Neuronal stem cell (in vitro differentiated cells): ENCODE measurements at regions not wholly inside any gene's neighbourhood (a gene's known extent, or its start where the extent isn't known, plus 50 kb on each side); places are given as distances from the start of the nearest gene placed in this dataset.

Source experiments
- DNase-seq: peaks from one replicate; pipeline ENCODE4 v3.0.0-alpha.2; 2013; ENCODE audit warnings: low spot score
- H2AFZ ChIP-seq: one replicate; pipeline ENCODE4 v1.6.1; 2013; ENCODE audit warnings: mild to moderate bottlenecking, low read length, inconsistent platforms
- H2AK5ac ChIP-seq: 2 replicates; pipeline ENCODE4 v1.6.1; 2013; ENCODE audit warnings: low read depth, mild to moderate bottlenecking, inconsistent platforms, low read length, moderate library complexity, mixed read lengths
- H2BK120ac ChIP-seq: 2 replicates; pipeline ENCODE4 v1.6.1; 2013; ENCODE audit warnings: low read depth, mild to moderate bottlenecking, inconsistent platforms, low read length, moderate library complexity, mixed read lengths
- H2BK12ac ChIP-seq: one replicate; pipeline ENCODE4 v1.6.1; 2013; ENCODE audit warnings: low read length, inconsistent platforms
- H2BK15ac ChIP-seq: 2 replicates; pipeline ENCODE4 v1.6.1; 2013; ENCODE audit warnings: mild to moderate bottlenecking, low read length, inconsistent platforms, mixed read lengths
- H2BK5ac ChIP-seq: one replicate; pipeline ENCODE4 v1.6.1; 2013; ENCODE audit warnings: inconsistent platforms, mild to moderate bottlenecking, low read length, moderate library complexity
- H3K14ac ChIP-seq: one replicate; pipeline ENCODE4 v1.6.1; 2013; ENCODE audit warnings: low read length, inconsistent platforms
- H3K18ac ChIP-seq: 2 replicates; pipeline ENCODE4 v1.6.1; 2013; ENCODE audit warnings: low read length, inconsistent platforms
- H3K23ac ChIP-seq: 2 replicates; pipeline ENCODE4 v1.6.1; 2013; ENCODE audit warnings: low read depth, mild to moderate bottlenecking, mixed read lengths, low read length, inconsistent platforms; ENCODE audit not compliant: poor library complexity
- H3K27ac ChIP-seq: replicated peaks from 3 replicates; pipeline ENCODE4 v1.5.1; 2013; ENCODE audit warnings: low read length, inconsistent platforms
- H3K27me3 ChIP-seq, 3 experiments: 2 replicates each; pipeline ENCODE4 v1.6.1; 2013; ENCODE audit warnings: low read length in 3 of 3, mild to moderate bottlenecking in 2 of 3, inconsistent platforms in 1 of 3, low read depth in 1 of 3, mixed read lengths in 1 of 3, moderate library complexity in 1 of 3; ENCODE audit not compliant: control insufficient read depth in 3 of 3, insufficient read depth in 3 of 3
- H3K36me3 ChIP-seq, 2 donors: replicated peaks in 1 of 2; 2 replicates each; pipeline ENCODE4 v1.6.1; 2013; ENCODE audit warnings: low read length in 2 of 2; ENCODE audit not compliant: control insufficient read depth in 2 of 2, insufficient read depth in 2 of 2
- H3K4ac ChIP-seq: 2 replicates; pipeline ENCODE4 v1.6.1; 2013; ENCODE audit warnings: inconsistent platforms, mild to moderate bottlenecking, low read length, moderate library complexity
- H3K4me1 ChIP-seq, 2 donors: 1 replicate in 1 of 2; 2 replicates in 1 of 2; pipeline ENCODE4 v1.6.1; 2013; ENCODE audit warnings: low read length in 2 of 2, low read depth in 1 of 2; ENCODE audit not compliant: control insufficient read depth in 2 of 2, insufficient read depth in 1 of 2
- H3K4me2 ChIP-seq: one replicate; pipeline ENCODE4 v1.6.1; 2013; ENCODE audit warnings: mild to moderate bottlenecking, low read length, inconsistent platforms; ENCODE audit not compliant: insufficient read depth, poor library complexity, severe bottlenecking
- H3K4me3 ChIP-seq, 2 donors: 2 replicates each; pipeline ENCODE4 v1.5.1; 2013; ENCODE audit warnings: low read length in 2 of 2, mild to moderate bottlenecking in 2 of 2, inconsistent platforms in 1 of 2, moderate library complexity in 1 of 2
- H3K79me1 ChIP-seq: one replicate; pipeline ENCODE4 v1.6.1; 2013; ENCODE audit warnings: low read depth, mild to moderate bottlenecking, inconsistent platforms, low read length, moderate library complexity
- H3K9ac ChIP-seq: one replicate; pipeline ENCODE4 v1.6.1; 2013; ENCODE audit warnings: mild to moderate bottlenecking, low read depth, low read length, inconsistent platforms; ENCODE audit not compliant: poor library complexity
- H3K9me3 ChIP-seq, 2 donors: replicated peaks in 1 of 2; 2 replicates each; pipeline versions ENCODE3 to v1.6.1; 2013; ENCODE audit warnings: low read length in 2 of 2, mild to moderate bottlenecking in 2 of 2, inconsistent platforms in 1 of 2, low read depth in 1 of 2, mixed read lengths in 1 of 2, moderate library complexity in 1 of 2; ENCODE audit not compliant: control insufficient read depth in 2 of 2, insufficient read depth in 1 of 2
- H4K8ac ChIP-seq: one replicate; pipeline ENCODE4 v1.6.1; 2013; ENCODE audit warnings: low read depth, mild to moderate bottlenecking, inconsistent platforms, low read length, moderate library complexity
- H4K91ac ChIP-seq: one replicate; pipeline ENCODE4 v1.6.1; 2013; ENCODE audit warnings: low read length, low read depth, mild to moderate bottlenecking, inconsistent platforms; ENCODE audit not compliant: poor library complexity
- WGBS, 2 donors: extraction: QIAGEN DNeasy Blood & Tissue Kit; methylation state at CpG; one replicate each; pipeline ENCODE4 v1.1.7; 2013; ENCODE audit warnings: missing lambda C conversion rate in 2 of 2, mixed read lengths in 1 of 2; ENCODE audit not compliant: insufficient read length in 2 of 2, insufficient replicate concordance in 1 of 2; ENCODE audit errors: extremely low coverage in 2 of 2; 5-methylcytosine and 5-hydroxymethylcytosine counted together

DNA sequence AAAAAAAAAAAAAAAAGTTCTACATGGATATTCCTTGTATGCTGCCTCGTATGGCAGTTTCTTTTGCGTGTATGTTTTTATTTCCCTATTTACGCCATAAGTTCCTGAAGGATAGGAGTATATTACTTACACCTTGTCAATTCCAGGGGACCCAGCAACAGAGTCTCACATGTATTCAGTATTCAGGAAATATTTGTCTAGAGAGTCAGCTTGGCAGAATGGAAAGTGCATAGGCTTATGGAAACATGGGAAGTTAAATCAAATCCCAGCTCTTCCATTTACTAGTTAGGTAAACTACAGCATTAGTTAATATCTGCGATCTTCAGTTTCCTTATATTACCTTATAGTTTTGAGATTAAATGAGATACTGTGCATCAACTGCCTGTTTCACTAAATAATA lies 51.1 kb upstream of the SLC22A16 start:
- WGBS, 2 donors, result no CpG with 5 or more reads among the region's 4 CpGs
- Histone ChIP-seq H3K14ac (no peak overlapping the region), H3K36me3 (no peaks in the 10 kb centered on the region), H3K27me3 (no peaks in the 10 kb centered on the region), H3K4me1 (peaks cover 0 to 2% of the 10 kb centered on the region in 2 donors), H3K27ac (no peak overlapping the region), H3K79me1 (no peaks in the 10 kb centered on the region), H3K4ac (no peak overlapping the region), H3K9ac (no peak overlapping the region), H4K8ac (no peak overlapping the region), H4K91ac (no peak overlapping the region), H3K18ac (no peak overlapping the region), H2AK5ac (no peak overlapping the region), H2BK5ac (no peak overlapping the region), H2BK120ac (no peak overlapping the region), H2BK12ac (no peak overlapping the region), H2AFZ (no peak overlapping the region), H2BK15ac (no peak overlapping the region), H3K9me3 (peaks cover 0 to 2% of the 10 kb centered on the region in 2 donors), H3K4me2 (no peak overlapping the region), H3K4me3 (no peak overlapping the region), H3K23ac (no peak overlapping the region)
- DNase-seq, result no peak

DNA sequence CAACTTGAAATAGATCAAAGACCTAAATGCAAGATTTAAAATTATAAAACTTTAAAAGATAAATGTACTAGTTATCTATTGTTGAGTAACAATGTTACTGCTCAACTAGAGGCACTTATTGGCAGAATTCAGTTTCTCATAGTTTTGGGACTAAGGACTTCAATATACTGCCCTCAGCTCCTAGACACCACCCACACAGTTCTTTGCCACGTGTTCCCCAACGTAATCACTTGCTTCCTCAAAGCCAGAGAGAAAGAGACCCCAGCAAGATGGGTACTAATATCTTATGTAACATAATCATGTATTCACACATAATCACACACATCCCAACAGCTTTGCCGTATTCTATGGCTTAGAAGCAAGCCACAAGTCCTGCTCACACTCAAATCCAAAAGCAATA lies 50.3 kb upstream of the SLC22A16 start:
- no CpG with 5 or more reads among the region's 3 CpGs for WGBS, 2 donors
- Histone ChIP-seq H2BK120ac (no peak overlapping the region), H2BK5ac (no peak overlapping the region), H3K18ac (no peak overlapping the region), H2AK5ac (no peak overlapping the region), H3K4me1 (no peaks in the 10 kb centered on the region), H3K9ac (no peak overlapping the region), H3K4me2 (no peak overlapping the region), H4K91ac (no peak overlapping the region), H3K14ac (no peak overlapping the region), H3K36me3 (no peaks in the 10 kb centered on the region), H2BK12ac (no peak overlapping the region), H3K27ac (no peak overlapping the region), H2AFZ (no peak overlapping the region), H3K9me3 (peaks cover 0 to 2% of the 10 kb centered on the region in 2 donors), H2BK15ac (no peak overlapping the region), H3K4me3 (no peak overlapping the region), H3K79me1 (no peaks in the 10 kb centered on the region), H3K27me3 (no peaks in the 10 kb centered on the region), H4K8ac (no peak overlapping the region), H3K23ac (no peak overlapping the region), H3K4ac (no peak overlapping the region)
- DNase-seq, result no peak
